Lower leg skin (tissue), 4 donors: ENCODE measurements at regions not wholly inside any gene's neighbourhood (a gene's known extent, or its start where the extent isn't known, plus 50 kb on each side); places are given as distances from the start of the nearest gene placed in this dataset.

ENCODE experiments used
- DNase-seq, 2 donors: peaks; one replicate each; pipeline ENCODE4 v3.0.0-alpha.2; 2019; ENCODE audit warnings: low spot score in 2 of 2
- H3K4me3 ChIP-seq: fragments of 200-600 bp; sonication (generic); 2 replicates; pipeline ENCODE4 v1.5.1; 2017; ENCODE audit warnings: mild to moderate bottlenecking, low read depth; ENCODE audit not compliant: poor library complexity, severe bottlenecking
- CTCF ChIP-seq, 3 donors: fragments of 450-650 bp; IDR thresholded peaks; one replicate each; pipeline ENCODE4 v1.5.1; 2016; ENCODE audit warnings: antibody characterized with exemption in 3 of 3, mild to moderate bottlenecking in 3 of 3, moderate library complexity in 2 of 3
- POLR2A ChIP-seq, 2 donors: fragments of 450-650 bp; IDR thresholded peaks; one replicate each; pipeline ENCODE4 v1.6.1; 2016 to 2017; ENCODE audit warnings: antibody characterized with exemption in 2 of 2, mild to moderate bottlenecking in 1 of 2, moderate library complexity in 1 of 2
- WGBS, 2 donors: methylation state at CpG; one replicate each; pipeline ENCODE4 v1.1.5; 2018; 5-methylcytosine and 5-hydroxymethylcytosine counted together
- intact Hi-C: fragments of 100-400 bp; cut with DNase I; formaldehyde crosslinking; loops from one replicate; pipeline ENCODE4 v1.15.0; 2023; ENCODE audit warnings: low total_unique reads

- H3K4me3 ChIP-seq, result no peak overlapping the region
- no peak for DNase-seq
- TF ChIP-seq POLR2A (IDR thresholded peaks at IDR 0.05) (no peak), CTCF (IDR thresholded peaks at IDR 0.05) (no peak)
- WGBS, 2 donors, result 74 to 79% methylated on average over 3 of the region's 3 CpGs
- intact Hi-C loops, result no loop called here
Observed at GRCh38 chr5:99000221-99000620, 71.4 kb upstream of the CHD1 start.

- 41 to 59% methylated on average over 4 of the region's 4 CpGs for whole genome bisulfite sequencing, 2 donors
- DNase-seq, result no peak
- TF ChIP-seq CTCF (IDR thresholded peaks at IDR 0.05) (no peak), POLR2A (IDR thresholded peaks at IDR 0.05) (no peak)
- no peak overlapping the region for H3K4me3 ChIP-seq
- intact Hi-C loops, result no loop called here
Observed at GRCh38 chr5:98999631-99000030, 70.8 kb upstream of the CHD1 start.

DNA sequence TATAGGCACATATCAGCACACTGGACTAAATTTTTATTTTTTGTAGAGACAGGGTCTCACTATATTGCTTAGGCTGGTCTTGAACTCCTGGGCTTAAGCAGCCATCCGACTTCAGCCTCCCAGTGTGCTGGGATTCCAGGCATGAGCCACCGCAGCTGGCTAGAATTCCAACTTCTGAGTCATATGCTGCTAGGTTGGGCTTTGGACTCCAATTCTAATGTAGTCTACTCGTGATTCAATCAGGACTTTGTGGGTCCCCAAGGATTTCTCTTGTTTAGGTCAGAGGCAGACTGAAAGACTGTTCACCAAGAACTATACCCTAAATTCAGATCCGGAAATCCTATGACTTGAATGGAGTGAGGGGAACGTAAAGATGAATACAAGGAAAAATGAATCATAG lies 68.2 kb upstream of the CHD1 start:
- no peak for TF ChIP-seq CTCF (IDR thresholded peaks at IDR 0.05)
- no peak for TF ChIP-seq POLR2A (IDR thresholded peaks at IDR 0.05)
- intact Hi-C loops, result no loop called here
- H3K4me3 ChIP-seq, result no peak overlapping the region
- 69 to 71% methylated on average over 5 of the region's 5 CpGs for WGBS, 2 donors
- no peak for DNase-seq

- WGBS, 2 donors, result 82 to 84% methylated on average over 4 of the region's 4 CpGs
- TF ChIP-seq CTCF (IDR thresholded peaks at IDR 0.05) (no peak), POLR2A (IDR thresholded peaks at IDR 0.05) (no peak)
- no peak overlapping the region for H3K4me3 ChIP-seq
- no peak for DNase-seq
- intact Hi-C loops, result no loop called here
Observed at GRCh38 chr5:98994611-98995010, 65.8 kb upstream of the CHD1 start.

DNA sequence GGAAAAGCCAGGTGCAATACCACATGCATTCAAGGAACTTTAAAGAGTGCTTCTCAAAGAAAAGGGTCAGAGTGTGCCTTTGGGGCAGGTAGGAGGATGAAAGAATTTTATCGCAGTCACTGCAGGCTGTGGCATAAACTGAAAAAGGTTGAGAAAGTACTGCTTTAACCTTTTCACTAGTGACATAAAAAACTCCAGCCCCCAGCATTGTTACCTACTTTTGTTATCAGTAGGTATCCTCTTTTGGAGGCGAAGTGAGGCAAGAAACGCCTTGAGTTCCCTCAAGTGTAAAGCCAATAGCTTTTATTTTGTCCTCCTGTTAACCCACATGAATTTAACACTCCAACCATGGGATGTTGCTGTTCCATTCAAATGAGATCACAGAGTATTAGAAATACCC lies 64.7 kb upstream of the CHD1 start:
- 55 to 58% methylated on average over 3 of the region's 3 CpGs for WGBS, 2 donors
- TF ChIP-seq POLR2A (IDR thresholded peaks at IDR 0.05) (no peak), CTCF (IDR thresholded peaks at IDR 0.05) (no peak)
- H3K4me3 ChIP-seq, result no peak overlapping the region
- intact Hi-C loops, result no loop called here
- DNase-seq, result no peak

- intact Hi-C loops, result no loop called here
- no peak overlapping the region for H3K4me3 ChIP-seq
- TF ChIP-seq POLR2A (IDR thresholded peaks at IDR 0.05), result no peak
- DNase-seq, result no peak
Observed at GRCh38 chr5:98992552-98992951, 63.7 kb upstream of the CHD1 start.
